Prostate gland (tissue), 2 donors: ENCODE measurements at regions not wholly inside any gene's neighbourhood (a gene's known extent, or its start where the extent isn't known, plus 50 kb on each side); places are given as distances from the start of the nearest gene placed in this dataset.

Experiments
- DNase-seq: peaks from one replicate; pipeline ENCODE4 v3.0.0-alpha.2; 2019; ENCODE audit warnings: low spot score
- H3K27ac ChIP-seq, 2 donors: fragments of 200-600 bp; sonication (generic); 2 replicates each; pipeline ENCODE4 v1.5.1; 2017 to 2019
- H3K27me3 ChIP-seq: fragments of 200-600 bp; sonication (generic); replicated peaks from 2 replicates; pipeline ENCODE4 v1.5.1; 2019; ENCODE audit not compliant: insufficient read depth
- H3K36me3 ChIP-seq, 2 donors: fragments of 200-600 bp; sonication (generic); 1 replicate in 1 of 2; 2 replicates in 1 of 2; pipeline versions ENCODE4 v1.5.1 to v1.8.1; 2017 to 2019
- H3K4me1 ChIP-seq: fragments of 200-600 bp; sonication (generic); replicated peaks from 2 replicates; pipeline ENCODE4 v1.5.1; 2019
- H3K4me3 ChIP-seq, 2 donors: fragments of 200-600 bp; sonication (generic); 2 replicates each; pipeline ENCODE4 v1.5.1; 2017 to 2019
- H3K9me3 ChIP-seq: fragments of 200-600 bp; sonication (generic); 2 replicates; pipeline ENCODE4 v1.5.1; 2017
- POLR2A ChIP-seq: fragments of 450-650 bp; IDR thresholded peaks from one replicate; pipeline ENCODE4 v1.6.1; 2016; ENCODE audit warnings: antibody characterized with exemption, mild to moderate bottlenecking
- POLR2AphosphoS5 ChIP-seq: sonication (generic); formaldehyde crosslinking; IDR thresholded peaks from one replicate; pipeline ENCODE4 v1.6.1; 2017; ENCODE audit warnings: antibody characterized with exemption
- WGBS: methylation state at CpG from one replicate; pipeline ENCODE4 v1.1.5; 2018; 5-methylcytosine and 5-hydroxymethylcytosine counted together
- intact Hi-C: fragments of 100-400 bp; cut with DNase I; formaldehyde crosslinking; loops from one replicate; pipeline ENCODE4 v1.14.2; 2022
- TF ChIP-seq, protein P1 (sequence below), 4 experiments: fragments of 200-600 bp in 2 of 4; fragments of 450-650 bp in 2 of 4; sonication (generic) in 2 of 4; IDR thresholded peaks; 1 replicate in 3 of 4; 2 replicates in 1 of 4; pipeline ENCODE4 v1.5.1; 2016 to 2019; ENCODE audit warnings: antibody characterized with exemption in 4 of 4, mild to moderate bottlenecking in 2 of 4, moderate library complexity in 2 of 4

DNA sequence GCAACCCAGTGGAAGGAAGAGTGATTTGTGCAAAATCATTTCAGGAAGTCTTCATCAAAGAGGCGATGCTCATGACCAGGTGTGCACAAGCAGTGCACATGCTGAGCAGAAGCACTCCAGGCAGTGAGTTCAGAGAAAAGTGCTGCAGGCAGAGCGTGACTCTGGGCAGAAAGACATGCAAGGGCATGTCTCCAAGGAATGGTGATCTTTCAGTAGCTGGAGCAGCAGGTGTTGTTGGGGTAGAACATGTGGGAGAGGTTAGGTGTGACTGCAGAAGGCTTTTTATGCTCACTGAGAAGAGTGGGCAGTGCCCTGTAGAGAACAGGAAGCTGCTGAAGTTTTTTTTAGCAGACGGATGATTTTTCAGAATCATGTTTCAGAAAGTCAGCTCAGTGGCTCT is 545.4 kb upstream of the TLE4 start:
- no peak for DNase-seq
- no peak overlapping the region for H3K27ac ChIP-seq
- no peak overlapping the region for H3K4me3 ChIP-seq
- H3K4me1 ChIP-seq: no peaks in the 10 kb centered on the region
- WGBS: 27% methylated on average over 3 of the region's 3 CpGs
- TF ChIP-seq POLR2AphosphoS5 (no peak), POLR2A (no peak)
- TF ChIP-seq, protein P1, sequence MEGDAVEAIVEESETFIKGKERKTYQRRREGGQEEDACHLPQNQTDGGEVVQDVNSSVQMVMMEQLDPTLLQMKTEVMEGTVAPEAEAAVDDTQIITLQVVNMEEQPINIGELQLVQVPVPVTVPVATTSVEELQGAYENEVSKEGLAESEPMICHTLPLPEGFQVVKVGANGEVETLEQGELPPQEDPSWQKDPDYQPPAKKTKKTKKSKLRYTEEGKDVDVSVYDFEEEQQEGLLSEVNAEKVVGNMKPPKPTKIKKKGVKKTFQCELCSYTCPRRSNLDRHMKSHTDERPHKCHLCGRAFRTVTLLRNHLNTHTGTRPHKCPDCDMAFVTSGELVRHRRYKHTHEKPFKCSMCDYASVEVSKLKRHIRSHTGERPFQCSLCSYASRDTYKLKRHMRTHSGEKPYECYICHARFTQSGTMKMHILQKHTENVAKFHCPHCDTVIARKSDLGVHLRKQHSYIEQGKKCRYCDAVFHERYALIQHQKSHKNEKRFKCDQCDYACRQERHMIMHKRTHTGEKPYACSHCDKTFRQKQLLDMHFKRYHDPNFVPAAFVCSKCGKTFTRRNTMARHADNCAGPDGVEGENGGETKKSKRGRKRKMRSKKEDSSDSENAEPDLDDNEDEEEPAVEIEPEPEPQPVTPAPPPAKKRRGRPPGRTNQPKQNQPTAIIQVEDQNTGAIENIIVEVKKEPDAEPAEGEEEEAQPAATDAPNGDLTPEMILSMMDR (IDR thresholded peaks at IDR 0.05): no peak
- no peaks in the 10 kb centered on the region for H3K9me3 ChIP-seq
- H3K27me3 ChIP-seq: no peaks in the 10 kb centered on the region
- H3K36me3 ChIP-seq: no peaks in the 10 kb centered on the region
- intact Hi-C loops: no loop called here

DNA sequence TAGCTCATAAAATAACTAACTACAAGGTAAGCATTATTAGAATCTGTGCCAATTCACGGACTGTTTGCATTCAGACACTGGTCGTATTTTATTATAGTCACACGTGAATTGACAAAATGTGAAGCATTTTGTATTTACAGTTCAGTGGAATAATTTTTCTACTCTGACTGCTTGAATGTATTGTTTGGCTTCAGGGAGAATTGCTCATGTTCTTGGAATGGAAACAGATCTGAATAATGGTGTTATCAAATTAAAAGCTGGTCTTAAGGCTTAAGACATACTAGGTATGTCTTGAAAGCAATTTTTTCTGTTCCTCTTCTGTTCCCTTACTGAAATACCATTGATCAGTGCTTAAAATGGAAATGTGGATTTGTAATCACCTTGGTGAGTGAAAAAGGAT is 543.7 kb upstream of the TLE4 start:
- H3K27me3 ChIP-seq: no peaks in the 10 kb centered on the region
- 21% methylated on average over 3 of the region's 3 CpGs for WGBS
- no peaks in the 10 kb centered on the region for H3K4me1 ChIP-seq
- no peaks in the 10 kb centered on the region for H3K36me3 ChIP-seq
- no peaks in the 10 kb centered on the region for H3K9me3 ChIP-seq
- no peak overlapping the region for H3K27ac ChIP-seq
- DNase-seq: no peak
- intact Hi-C loops: no loop called here
- no peak for TF ChIP-seq POLR2A
- TF ChIP-seq, protein P1 (IDR thresholded peaks at IDR 0.05): no peak
- no peak for TF ChIP-seq POLR2AphosphoS5
- H3K4me3 ChIP-seq: no peak overlapping the region

DNA sequence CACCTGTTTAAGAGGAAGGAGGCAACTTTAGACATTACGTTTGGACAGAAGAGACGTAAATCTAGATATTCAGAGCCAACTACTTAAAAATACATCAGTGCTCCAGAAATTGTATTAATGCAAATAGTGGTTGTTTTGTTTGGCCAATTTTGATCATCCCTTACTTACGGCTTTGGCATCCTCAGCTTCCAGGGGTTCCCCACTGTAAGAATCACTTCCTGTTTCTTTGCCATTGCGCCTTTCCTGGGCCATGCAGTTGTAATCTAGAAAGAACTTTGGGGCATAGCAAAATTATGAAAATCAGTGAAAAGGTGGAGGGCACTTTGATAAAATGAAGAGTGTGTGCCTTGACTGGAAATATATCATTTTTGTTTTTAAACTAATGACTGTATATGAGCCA is 537.2 kb upstream of the TLE4 start:
- no peak overlapping the region for H3K27ac ChIP-seq
- no peak overlapping the region for H3K4me3 ChIP-seq
- WGBS: 90% methylated on average over 4 of the region's 4 CpGs
- DNase-seq: no peak
- no peaks in the 10 kb centered on the region for H3K27me3 ChIP-seq
- H3K36me3 ChIP-seq: no peaks in the 10 kb centered on the region
- TF ChIP-seq POLR2AphosphoS5 (no peak), POLR2A (no peak)
- TF ChIP-seq, protein P1 (IDR thresholded peaks at IDR 0.05): no peak
- intact Hi-C loops: no loop called here
- H3K4me1 ChIP-seq: no peaks in the 10 kb centered on the region
- no peaks in the 10 kb centered on the region for H3K9me3 ChIP-seq

DNA sequence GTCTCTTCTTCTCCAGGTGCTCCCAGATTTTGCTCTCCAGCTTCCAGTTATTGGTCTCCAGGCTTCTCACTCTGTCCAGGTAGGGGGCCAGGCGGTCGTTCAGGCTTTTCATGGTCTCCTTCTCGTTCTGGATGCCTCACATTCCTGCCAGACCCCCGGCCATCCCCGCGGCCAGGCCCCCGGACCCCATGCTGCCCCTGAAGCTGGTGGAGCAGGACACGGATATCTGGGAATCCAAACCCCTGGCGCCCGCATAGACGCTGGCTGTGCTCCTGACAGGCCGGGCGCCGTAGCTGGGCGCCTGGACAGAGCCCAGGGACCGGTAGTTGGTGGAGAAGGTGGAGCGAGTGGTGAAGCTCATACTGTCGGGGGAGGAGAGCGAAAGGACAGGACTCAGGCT is 534.4 kb upstream of the TLE4 start:
- no peak overlapping the region for H3K4me3 ChIP-seq
- no peak overlapping the region for H3K27ac ChIP-seq
- intact Hi-C loops: no loop called here
- no peaks in the 10 kb centered on the region for H3K9me3 ChIP-seq
- no peak for DNase-seq
- TF ChIP-seq POLR2A: no peak
- TF ChIP-seq POLR2AphosphoS5: no peak
- TF ChIP-seq, protein P1 (IDR thresholded peaks at IDR 0.05): no peak
- 93% methylated on average over 19 of the region's 19 CpGs for WGBS
- H3K36me3 ChIP-seq: no peaks in the 10 kb centered on the region
- H3K4me1 ChIP-seq: no peaks in the 10 kb centered on the region
- no peaks in the 10 kb centered on the region for H3K27me3 ChIP-seq

DNA sequence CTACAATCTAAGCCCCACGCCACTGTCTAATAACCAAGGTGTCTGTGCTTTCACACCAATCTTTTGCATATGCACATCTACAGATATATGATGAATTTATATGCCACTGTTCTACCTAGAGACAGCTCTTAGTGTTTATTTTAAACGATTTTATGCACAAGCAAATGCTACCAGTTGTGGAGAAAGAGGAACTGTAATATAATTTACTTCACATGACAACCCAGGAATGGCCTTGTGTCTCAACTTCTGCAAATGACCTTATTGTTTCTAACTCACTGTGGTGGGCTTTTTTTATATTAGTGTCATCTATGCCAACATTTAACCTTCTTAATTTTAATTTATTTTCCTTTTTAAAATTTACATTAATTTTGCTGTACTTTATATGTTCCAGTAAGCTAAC is 531.1 kb upstream of the TLE4 start:
- no peaks in the 10 kb centered on the region for H3K9me3 ChIP-seq
- no peaks in the 10 kb centered on the region for H3K27me3 ChIP-seq
- H3K4me3 ChIP-seq: no peak overlapping the region
- intact Hi-C loops: no loop called here
- no peaks in the 10 kb centered on the region for H3K4me1 ChIP-seq
- no peak overlapping the region for H3K27ac ChIP-seq
- WGBS: 73% methylated on average over 2 of the region's 2 CpGs
- H3K36me3 ChIP-seq: no peaks in the 10 kb centered on the region
- TF ChIP-seq POLR2AphosphoS5: no peak
- TF ChIP-seq, protein P1 (IDR thresholded peaks at IDR 0.05): no peak
- TF ChIP-seq POLR2A: no peak
- DNase-seq: no peak
